ENCODE measurements at regions not wholly inside any gene's neighbourhood (a gene's known extent, or its start where the extent isn't known, plus 50 kb on each side); places are given as distances from the start of the nearest gene placed in this dataset.

- Histone ChIP-seq H3K4me3 (ENCODE audit: low read length) (no peak overlapping the region), H3K27ac (ENCODE audit: low read depth, low read length) (no peak overlapping the region), H3K27me3 (ENCODE audit: insufficient read depth, low read length, poor library complexity, severe bottlenecking) (peaks cover 3% of the 10 kb centered on the region), H3K36me3 (ENCODE audit: insufficient read depth, low read length) (no peaks in the 10 kb centered on the region), H3K9me3 (ENCODE audit: low read length) (no peaks in the 10 kb centered on the region), H3K4me1 (ENCODE audit: insufficient read depth, low read length) (no peaks in the 10 kb centered on the region)
- Mint-ChIP-seq H3K4me3 (no peak overlapping the region), H3K27me3 (peaks cover 23 to 41% of the 10 kb centered on the region in 2 donors), H3K27ac (no peak overlapping the region), H3K36me3 (no peaks in the 10 kb centered on the region), H3K4me1 (no peaks in the 10 kb centered on the region), H3K9me3 (peaks cover 0 to 3% (median 0%) of the 10 kb centered on the region in 5 donors)
- DNase-seq: no peak
- ChIA-PET CTCF (no interaction called here), POLR2A (no interaction called here)
Measured at GRCh38 chr11:44380820-44381219, 70.9 kb upstream of the ALX4 start.

GRCh38 chr11:44381261-44381660 lies 71.3 kb upstream of the ALX4 start:
- ChIA-PET CTCF (no interaction called here), POLR2A (no interaction called here)
- no peak overlapping the region for H3K27ac ChIP-seq (ENCODE audit: low read depth, low read length)
- H3K36me3 ChIP-seq (ENCODE audit: insufficient read depth, low read length): no peaks in the 10 kb centered on the region
- Mint-ChIP-seq H3K4me3 (no peak overlapping the region), H3K27me3 (peaks cover 23 to 42% of the 10 kb centered on the region in 2 donors), H3K36me3 (no peaks in the 10 kb centered on the region), H3K27ac (no peak overlapping the region), H3K4me1 (no peaks in the 10 kb centered on the region), H3K9me3 (peaks cover 0 to 3% (median 0%) of the 10 kb centered on the region in 5 donors)
- H3K27me3 ChIP-seq (ENCODE audit: insufficient read depth, low read length, poor library complexity, severe bottlenecking): peaks cover 3% of the 10 kb centered on the region
- no peaks in the 10 kb centered on the region for H3K9me3 ChIP-seq (ENCODE audit: low read length)
- no peak for DNase-seq
- H3K4me3 ChIP-seq (ENCODE audit: low read length): no peak overlapping the region
- H3K4me1 ChIP-seq (ENCODE audit: insufficient read depth, low read length): no peaks in the 10 kb centered on the region

GRCh38 chr11:44382118-44382517 lies 72.2 kb upstream of the ALX4 start:
- H3K27me3 Mint-ChIP-seq: peaks cover 23 to 43% of the 10 kb centered on the region in 2 donors
- Histone ChIP-seq H3K9me3 (ENCODE audit: low read length) (no peaks in the 10 kb centered on the region), H3K4me3 (ENCODE audit: low read length) (no peak overlapping the region), H3K27me3 (ENCODE audit: insufficient read depth, low read length, poor library complexity, severe bottlenecking) (peaks cover 3% of the 10 kb centered on the region), H3K27ac (ENCODE audit: low read depth, low read length) (no peak overlapping the region), H3K4me1 (ENCODE audit: insufficient read depth, low read length) (no peaks in the 10 kb centered on the region), H3K36me3 (ENCODE audit: insufficient read depth, low read length) (no peaks in the 10 kb centered on the region)
- no peak overlapping the region for H3K4me3 Mint-ChIP-seq
- no peak for DNase-seq
- no peaks in the 10 kb centered on the region for H3K4me1 Mint-ChIP-seq
- peaks cover 0 to 3% (median 0%) of the 10 kb centered on the region in 5 donors for H3K9me3 Mint-ChIP-seq
- CTCF ChIA-PET: no interaction called here
- no peaks in the 10 kb centered on the region for H3K36me3 Mint-ChIP-seq
- H3K27ac Mint-ChIP-seq: no peak overlapping the region
- POLR2A ChIA-PET: no interaction called here

- no peaks in the 10 kb centered on the region for H3K4me1 Mint-ChIP-seq
- peaks cover 0 to 3% (median 0%) of the 10 kb centered on the region in 5 donors for H3K9me3 Mint-ChIP-seq
- Histone ChIP-seq H3K9me3 (ENCODE audit: low read length) (no peaks in the 10 kb centered on the region), H3K4me1 (ENCODE audit: insufficient read depth, low read length) (no peaks in the 10 kb centered on the region), H3K27ac (ENCODE audit: low read depth, low read length) (no peak overlapping the region), H3K36me3 (ENCODE audit: insufficient read depth, low read length) (no peaks in the 10 kb centered on the region), H3K27me3 (ENCODE audit: insufficient read depth, low read length, poor library complexity, severe bottlenecking) (peaks cover 3% of the 10 kb centered on the region), H3K4me3 (ENCODE audit: low read length) (no peak overlapping the region)
- H3K27me3 Mint-ChIP-seq: peaks cover 23 to 43% of the 10 kb centered on the region in 2 donors
- no peak overlapping the region for H3K27ac Mint-ChIP-seq
- CTCF ChIA-PET: no interaction called here
- POLR2A ChIA-PET: no interaction called here
- no peaks in the 10 kb centered on the region for H3K36me3 Mint-ChIP-seq
- no peak for DNase-seq
- no peak overlapping the region for H3K4me3 Mint-ChIP-seq
Measured at GRCh38 chr11:44382656-44383240, 72.8 kb upstream of the ALX4 start.

GRCh38 chr11:44383246-44383645 lies 73.3 kb upstream of the ALX4 start:
- Histone ChIP-seq H3K4me1 (ENCODE audit: insufficient read depth, low read length) (no peaks in the 10 kb centered on the region), H3K27ac (ENCODE audit: low read depth, low read length) (no peak overlapping the region), H3K4me3 (ENCODE audit: low read length) (no peak overlapping the region), H3K9me3 (ENCODE audit: low read length) (no peaks in the 10 kb centered on the region), H3K27me3 (ENCODE audit: insufficient read depth, low read length, poor library complexity, severe bottlenecking) (peaks cover 3% of the 10 kb centered on the region), H3K36me3 (ENCODE audit: insufficient read depth, low read length) (no peaks in the 10 kb centered on the region)
- Mint-ChIP-seq H3K4me1 (no peaks in the 10 kb centered on the region), H3K27me3 (peaks cover 25 to 43% of the 10 kb centered on the region in 2 donors), H3K9me3 (peaks cover 0 to 5% (median 0%) of the 10 kb centered on the region in 5 donors), H3K4me3 (no peak overlapping the region), H3K36me3 (no peaks in the 10 kb centered on the region), H3K27ac (no peak overlapping the region)
- CTCF ChIA-PET: no interaction called here
- no peak for DNase-seq
- POLR2A ChIA-PET: no interaction called here

- CTCF ChIA-PET: no interaction called here
- POLR2A ChIA-PET: no interaction called here
- H3K27me3 Mint-ChIP-seq: peaks cover 17 to 33% of the 10 kb centered on the region in 2 donors
Measured at GRCh38 chr11:44387415-44387814, 77.5 kb upstream of the ALX4 start.

GRCh38 chr11:44387825-44388224 lies 77.9 kb upstream of the ALX4 start:
- H3K4me3 Mint-ChIP-seq: no peak overlapping the region
- Histone ChIP-seq H3K9me3 (ENCODE audit: low read length) (no peaks in the 10 kb centered on the region), H3K27me3 (ENCODE audit: insufficient read depth, low read length, poor library complexity, severe bottlenecking) (peaks cover 3% of the 10 kb centered on the region), H3K36me3 (ENCODE audit: insufficient read depth, low read length) (no peaks in the 10 kb centered on the region), H3K4me3 (ENCODE audit: low read length) (no peak overlapping the region), H3K4me1 (ENCODE audit: insufficient read depth, low read length) (no peaks in the 10 kb centered on the region), H3K27ac (ENCODE audit: low read depth, low read length) (no peak overlapping the region)
- H3K9me3 Mint-ChIP-seq: peaks cover 0 to 8% (median 7%) of the 10 kb centered on the region in 5 donors
- H3K27ac Mint-ChIP-seq: peak overlapping the region in 1 of 8 donors; percentile 43
- no peak for DNase-seq
- H3K36me3 Mint-ChIP-seq: no peaks in the 10 kb centered on the region
- H3K27me3 Mint-ChIP-seq: peaks cover 13 to 29% of the 10 kb centered on the region in 2 donors
- POLR2A ChIA-PET: no interaction called here
- CTCF ChIA-PET: no interaction called here
- no peaks in the 10 kb centered on the region for H3K4me1 Mint-ChIP-seq

More at GRCh38 chr11:44387415-44387814, 77.5 kb upstream of the ALX4 start:
- no peak overlapping the region for H3K27ac Mint-ChIP-seq
- Histone ChIP-seq H3K9me3 (ENCODE audit: low read length) (no peaks in the 10 kb centered on the region), H3K27ac (ENCODE audit: low read depth, low read length) (no peak overlapping the region), H3K36me3 (ENCODE audit: insufficient read depth, low read length) (no peaks in the 10 kb centered on the region), H3K4me3 (ENCODE audit: low read length) (no peak overlapping the region), H3K4me1 (ENCODE audit: insufficient read depth, low read length) (no peaks in the 10 kb centered on the region), H3K27me3 (ENCODE audit: insufficient read depth, low read length, poor library complexity, severe bottlenecking) (peaks cover 3% of the 10 kb centered on the region)
- no peak for DNase-seq
- H3K4me1 Mint-ChIP-seq: no peaks in the 10 kb centered on the region
- H3K4me3 Mint-ChIP-seq: no peak overlapping the region
- H3K9me3 Mint-ChIP-seq: peaks cover 0 to 7% (median 4%) of the 10 kb centered on the region in 5 donors
- no peaks in the 10 kb centered on the region for H3K36me3 Mint-ChIP-seq

- no peak overlapping the region for H3K4me3 ChIP-seq (ENCODE audit: low read length)
- no peaks in the 10 kb centered on the region for H3K4me1 ChIP-seq (ENCODE audit: insufficient read depth, low read length)
- no peaks in the 10 kb centered on the region for H3K4me1 Mint-ChIP-seq
- DNase-seq: no peak
- H3K4me3 Mint-ChIP-seq: no peak overlapping the region
- no peaks in the 10 kb centered on the region for H3K9me3 ChIP-seq (ENCODE audit: low read length)
- ChIA-PET CTCF (no interaction called here), POLR2A (no interaction called here)
- no peaks in the 10 kb centered on the region for H3K36me3 ChIP-seq (ENCODE audit: insufficient read depth, low read length)
- H3K27me3 Mint-ChIP-seq: peaks cover 11 to 24% of the 10 kb centered on the region in 2 donors
- peaks cover 0 to 8% (median 7%) of the 10 kb centered on the region in 5 donors for H3K9me3 Mint-ChIP-seq
- H3K27me3 ChIP-seq (ENCODE audit: insufficient read depth, low read length, poor library complexity, severe bottlenecking): peaks cover 3% of the 10 kb centered on the region
- H3K36me3 Mint-ChIP-seq: no peaks in the 10 kb centered on the region
- no peak overlapping the region for H3K27ac ChIP-seq (ENCODE audit: low read depth, low read length)
- peak overlapping the region in 1 of 8 donors; percentile 30 for H3K27ac Mint-ChIP-seq
Measured at GRCh38 chr11:44388828-44389657, 79.1 kb upstream of the ALX4 start.

Measured in CD8-positive, alpha-beta memory T cell (primary cell).